ENCODE measurements at regions not wholly inside any gene's neighbourhood (a gene's known extent, or its start where the extent isn't known, plus 50 kb on each side); places are given as distances from the start of the nearest gene placed in this dataset.

- H3K27ac Mint-ChIP-seq, result no peak overlapping the region
- H3K4me3 Mint-ChIP-seq, result no peak overlapping the region
- no peaks in the 10 kb centered on the region for H3K36me3 Mint-ChIP-seq
- DNase-seq, result no peak
- CTCF ChIA-PET, result no interaction called here
- H3K27me3 Mint-ChIP-seq, result no peaks in the 10 kb centered on the region
- H3K4me1 Mint-ChIP-seq, result no peaks in the 10 kb centered on the region
- peaks cover 7% of the 10 kb centered on the region for H3K9me3 Mint-ChIP-seq
These were observed 149.4 kb upstream of the KCND2 start for GRCh38 chr7:120123528-120123927.

GRCh38 chr7:120131096-120131839 is 141.7 kb upstream of the KCND2 start:
- Mint-ChIP-seq H3K27me3 (no peaks in the 10 kb centered on the region), H3K9me3 (peaks cover 21% of the 10 kb centered on the region), H3K4me1 (no peaks in the 10 kb centered on the region), H3K4me3 (no peak overlapping the region), H3K36me3 (no peaks in the 10 kb centered on the region), H3K27ac (no peak overlapping the region)
- no peak for DNase-seq
- CTCF ChIA-PET, result no interaction called here

- H3K4me3 Mint-ChIP-seq, result no peak overlapping the region
- DNase-seq, result no peak
- H3K9me3 Mint-ChIP-seq, result peaks cover 7% of the 10 kb centered on the region
- CTCF ChIA-PET, result no interaction called here
- H3K27ac Mint-ChIP-seq, result no peak overlapping the region
- no peaks in the 10 kb centered on the region for H3K4me1 Mint-ChIP-seq
- H3K27me3 Mint-ChIP-seq, result no peaks in the 10 kb centered on the region
- H3K36me3 Mint-ChIP-seq, result no peaks in the 10 kb centered on the region
These were observed 134.5 kb upstream of the KCND2 start for GRCh38 chr7:120138497-120138896.

- H3K27ac Mint-ChIP-seq, result no peak overlapping the region
- DNase-seq, result no peak
- H3K4me1 Mint-ChIP-seq, result no peaks in the 10 kb centered on the region
- no peaks in the 10 kb centered on the region for H3K36me3 Mint-ChIP-seq
- H3K4me3 Mint-ChIP-seq, result no peak overlapping the region
- no peaks in the 10 kb centered on the region for H3K27me3 Mint-ChIP-seq
- peaks cover 2% of the 10 kb centered on the region for H3K9me3 Mint-ChIP-seq
- CTCF ChIA-PET, result no interaction called here
These were observed 116.5 kb upstream of the KCND2 start for GRCh38 chr7:120156476-120156875.

GRCh38 chr7:120160166-120160565 is 112.8 kb upstream of the KCND2 start:
- H3K4me3 Mint-ChIP-seq, result no peak overlapping the region
- H3K27ac Mint-ChIP-seq, result no peak overlapping the region
- no peak for DNase-seq
- H3K27me3 Mint-ChIP-seq, result no peaks in the 10 kb centered on the region
- peaks cover 4% of the 10 kb centered on the region for H3K9me3 Mint-ChIP-seq
- no peaks in the 10 kb centered on the region for H3K36me3 Mint-ChIP-seq
- CTCF ChIA-PET, result no interaction called here
- no peaks in the 10 kb centered on the region for H3K4me1 Mint-ChIP-seq

GRCh38 chr7:120163449-120163848 is 109.5 kb upstream of the KCND2 start:
- Mint-ChIP-seq H3K9me3 (peaks cover 4% of the 10 kb centered on the region), H3K4me3 (no peak overlapping the region), H3K27me3 (no peaks in the 10 kb centered on the region), H3K27ac (no peak overlapping the region), H3K36me3 (no peaks in the 10 kb centered on the region), H3K4me1 (no peaks in the 10 kb centered on the region)
- CTCF ChIA-PET, result no interaction called here
- no peak for DNase-seq

GRCh38 chr7:120165227-120165626 is 107.7 kb upstream of the KCND2 start:
- Mint-ChIP-seq H3K4me3 (no peak overlapping the region), H3K27ac (no peak overlapping the region), H3K4me1 (no peaks in the 10 kb centered on the region), H3K27me3 (no peaks in the 10 kb centered on the region), H3K36me3 (no peaks in the 10 kb centered on the region), H3K9me3 (peaks cover 4% of the 10 kb centered on the region)
- CTCF ChIA-PET, result no interaction called here
- DNase-seq, result no peak

- no peaks in the 10 kb centered on the region for H3K27me3 Mint-ChIP-seq
- H3K36me3 Mint-ChIP-seq, result no peaks in the 10 kb centered on the region
- H3K27ac Mint-ChIP-seq, result no peak overlapping the region
- DNase-seq, result no peak
- H3K4me3 Mint-ChIP-seq, result no peak overlapping the region
- peaks cover 4% of the 10 kb centered on the region for H3K9me3 Mint-ChIP-seq
- CTCF ChIA-PET, result no interaction called here
- H3K4me1 Mint-ChIP-seq, result no peaks in the 10 kb centered on the region
These were observed 104.9 kb upstream of the KCND2 start for GRCh38 chr7:120168066-120168465.

GRCh38 chr7:120169996-120170783 is 102.8 kb upstream of the KCND2 start:
- Mint-ChIP-seq H3K27me3 (no peaks in the 10 kb centered on the region), H3K4me1 (no peaks in the 10 kb centered on the region), H3K4me3 (no peak overlapping the region), H3K9me3 (peaks cover under 1% of the 10 kb centered on the region), H3K27ac (no peak overlapping the region), H3K36me3 (no peaks in the 10 kb centered on the region)
- CTCF ChIA-PET, result no interaction called here
- DNase-seq, result no peak

- CTCF ChIA-PET, result no interaction called here
- Mint-ChIP-seq H3K27me3 (no peaks in the 10 kb centered on the region), H3K4me3 (no peak overlapping the region), H3K27ac (no peak overlapping the region), H3K36me3 (no peaks in the 10 kb centered on the region), H3K9me3 (peaks cover 1% of the 10 kb centered on the region), H3K4me1 (no peaks in the 10 kb centered on the region)
- no peak for DNase-seq
These were observed 102.1 kb upstream of the KCND2 start for GRCh38 chr7:120170834-120171233.

- H3K27me3 Mint-ChIP-seq, result no peaks in the 10 kb centered on the region
- H3K27ac Mint-ChIP-seq, result no peak overlapping the region
- peaks cover 1% of the 10 kb centered on the region for H3K9me3 Mint-ChIP-seq
- H3K36me3 Mint-ChIP-seq, result no peaks in the 10 kb centered on the region
- CTCF ChIA-PET, result no interaction called here
- no peak overlapping the region for H3K4me3 Mint-ChIP-seq
- DNase-seq, result no peak
- H3K4me1 Mint-ChIP-seq, result no peaks in the 10 kb centered on the region
These were observed 101.6 kb upstream of the KCND2 start for GRCh38 chr7:120171406-120171805.

GRCh38 chr7:120180221-120180620 is 92.8 kb upstream of the KCND2 start:
- CTCF ChIA-PET, result no interaction called here
- H3K27ac Mint-ChIP-seq, result no peak overlapping the region
- H3K9me3 Mint-ChIP-seq, result peaks cover under 1% of the 10 kb centered on the region
- no peaks in the 10 kb centered on the region for H3K4me1 Mint-ChIP-seq
- H3K36me3 Mint-ChIP-seq, result no peaks in the 10 kb centered on the region
- H3K4me3 Mint-ChIP-seq, result no peak overlapping the region
- no peaks in the 10 kb centered on the region for H3K27me3 Mint-ChIP-seq
- no peak for DNase-seq

GRCh38 chr7:120181499-120181898 is 91.5 kb upstream of the KCND2 start:
- DNase-seq, result no peak
- Mint-ChIP-seq H3K36me3 (no peaks in the 10 kb centered on the region), H3K9me3 (no peaks in the 10 kb centered on the region), H3K4me3 (no peak overlapping the region), H3K27me3 (no peaks in the 10 kb centered on the region), H3K27ac (no peak overlapping the region), H3K4me1 (no peaks in the 10 kb centered on the region)
- CTCF ChIA-PET, result no interaction called here

GRCh38 chr7:120184866-120185265 is 88.1 kb upstream of the KCND2 start:
- H3K4me1 Mint-ChIP-seq, result no peaks in the 10 kb centered on the region
- no peaks in the 10 kb centered on the region for H3K36me3 Mint-ChIP-seq
- no peak for DNase-seq
- H3K9me3 Mint-ChIP-seq, result no peaks in the 10 kb centered on the region
- CTCF ChIA-PET, result no interaction called here
- H3K4me3 Mint-ChIP-seq, result no peak overlapping the region
- H3K27me3 Mint-ChIP-seq, result no peaks in the 10 kb centered on the region
- H3K27ac Mint-ChIP-seq, result no peak overlapping the region

- DNase-seq, result no peak
- Mint-ChIP-seq H3K27me3 (no peaks in the 10 kb centered on the region), H3K4me3 (no peak overlapping the region), H3K9me3 (no peaks in the 10 kb centered on the region), H3K36me3 (no peaks in the 10 kb centered on the region), H3K4me1 (no peaks in the 10 kb centered on the region), H3K27ac (no peak overlapping the region)
- CTCF ChIA-PET, result no interaction called here
These were observed 86.9 kb upstream of the KCND2 start for GRCh38 chr7:120185940-120186682.

All from activated naive CD4-positive, alpha-beta T cell treated with anti-CD3 and anti-CD28 coated beads, Interleukin-2, amount 10 ng/mL, durations not matched to agents 7 days and 5 days (primary cell).